Lung (tissue), 11 donors: ENCODE measurements at regions not wholly inside any gene's neighbourhood (a gene's known extent, or its start where the extent isn't known, plus 50 kb on each side); places are given as distances from the start of the nearest gene placed in this dataset.

Experiments
- ATAC-seq: fragments of 200-7000 bp; cut with Tn5 transposase; one replicate; pipeline ENCODE4 v1.9.1; 2020; ENCODE audit warnings: moderate number of reproducible peaks; ENCODE audit not compliant: insufficient read depth, low FRiP score
- DNase-seq, 3 donors: peaks; one replicate each; pipeline ENCODE4 v3.0.0-alpha.2; 2013 to 2017
- H3K27ac ChIP-seq, 2 donors: one replicate each; pipeline ENCODE4 v1.5.1; 2013; ENCODE audit warnings: mild to moderate bottlenecking in 2 of 2, moderate library complexity in 2 of 2, control low read depth in 1 of 2, inconsistent platforms in 1 of 2, low read depth in 1 of 2, low read length in 1 of 2
- H3K27me3 ChIP-seq, 3 donors: one replicate each; pipeline ENCODE4 v1.5.1; 2013; ENCODE audit warnings: low read length in 2 of 3; ENCODE audit not compliant: control insufficient read depth in 3 of 3, insufficient read depth in 3 of 3
- H3K36me3 ChIP-seq, 4 donors: one replicate each; pipeline ENCODE4 v1.5.1; 2013; ENCODE audit warnings: low read length in 4 of 4, mild to moderate bottlenecking in 1 of 4, moderate library complexity in 1 of 4; ENCODE audit not compliant: control insufficient read depth in 4 of 4, insufficient read depth in 4 of 4
- H3K4me1 ChIP-seq, 5 donors: one replicate each; pipeline ENCODE4 v1.5.1; 2013; ENCODE audit warnings: low read length in 5 of 5, mild to moderate bottlenecking in 2 of 5, moderate library complexity in 1 of 5; ENCODE audit not compliant: control insufficient read depth in 5 of 5, insufficient read depth in 5 of 5
- H3K4me3 ChIP-seq: one replicate; pipeline ENCODE4 v1.5.1; 2013; ENCODE audit warnings: mild to moderate bottlenecking, control low read depth, moderate library complexity
- H3K9ac ChIP-seq, 2 donors: one replicate each; pipeline ENCODE4 v1.5.1; 2013; ENCODE audit warnings: low read length in 2 of 2, control low read depth in 1 of 2; ENCODE audit not compliant: insufficient read depth in 1 of 2
- H3K9me3 ChIP-seq, 4 donors: one replicate each; pipeline ENCODE4 v1.5.1; 2013; ENCODE audit warnings: low read length in 3 of 4, mild to moderate bottlenecking in 1 of 4, moderate library complexity in 1 of 4; ENCODE audit not compliant: control insufficient read depth in 4 of 4, insufficient read depth in 3 of 4
- WGBS, 2 donors: extraction: QIAGEN DNeasy Blood & Tissue Kit; methylation state at CpG; one replicate each; pipeline ENCODE4 v1.1.7; 2013; 5-methylcytosine and 5-hydroxymethylcytosine counted together
- TF ChIP-seq, protein P1 (sequence below): IDR thresholded peaks from 2 replicates; pipeline ENCODE4 v1.5.1; 2012; ENCODE audit warnings: mild to moderate bottlenecking; ENCODE audit errors: control extremely low read depth, extremely low read depth
- donor health status: control.
- donor health status: control.
- donor health status: Bipolar disorder and iron deficiency.
- donor health status: healthy.
- donor health status: DM: yes; HTN: yes; CAD: no.

DNA sequence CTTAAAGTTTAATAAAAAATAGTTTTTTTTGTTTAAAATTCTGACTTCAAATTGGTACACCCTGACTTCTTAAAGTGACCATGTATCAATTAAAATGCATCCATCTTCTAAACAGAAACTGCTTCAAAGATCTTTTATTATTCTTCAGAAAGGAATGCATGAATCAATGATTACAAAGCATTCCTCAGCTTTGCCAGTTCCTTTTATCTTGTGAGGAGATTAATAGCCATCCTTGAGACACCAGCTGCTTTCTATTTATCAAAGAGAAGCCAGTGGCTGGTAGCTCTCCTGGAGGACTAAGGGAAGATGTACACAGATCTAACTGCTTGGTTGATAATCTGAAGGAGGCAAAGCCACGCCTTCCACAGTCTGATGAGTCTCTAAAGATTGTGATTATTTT is 2222.5 kb downstream of the LRRC4C start:
- 47 to 79% methylated on average over 1 of the region's 1 CpG for WGBS, 2 donors
- TF ChIP-seq, protein P1, sequence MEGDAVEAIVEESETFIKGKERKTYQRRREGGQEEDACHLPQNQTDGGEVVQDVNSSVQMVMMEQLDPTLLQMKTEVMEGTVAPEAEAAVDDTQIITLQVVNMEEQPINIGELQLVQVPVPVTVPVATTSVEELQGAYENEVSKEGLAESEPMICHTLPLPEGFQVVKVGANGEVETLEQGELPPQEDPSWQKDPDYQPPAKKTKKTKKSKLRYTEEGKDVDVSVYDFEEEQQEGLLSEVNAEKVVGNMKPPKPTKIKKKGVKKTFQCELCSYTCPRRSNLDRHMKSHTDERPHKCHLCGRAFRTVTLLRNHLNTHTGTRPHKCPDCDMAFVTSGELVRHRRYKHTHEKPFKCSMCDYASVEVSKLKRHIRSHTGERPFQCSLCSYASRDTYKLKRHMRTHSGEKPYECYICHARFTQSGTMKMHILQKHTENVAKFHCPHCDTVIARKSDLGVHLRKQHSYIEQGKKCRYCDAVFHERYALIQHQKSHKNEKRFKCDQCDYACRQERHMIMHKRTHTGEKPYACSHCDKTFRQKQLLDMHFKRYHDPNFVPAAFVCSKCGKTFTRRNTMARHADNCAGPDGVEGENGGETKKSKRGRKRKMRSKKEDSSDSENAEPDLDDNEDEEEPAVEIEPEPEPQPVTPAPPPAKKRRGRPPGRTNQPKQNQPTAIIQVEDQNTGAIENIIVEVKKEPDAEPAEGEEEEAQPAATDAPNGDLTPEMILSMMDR = no peak

GRCh38 chr11:39221550-39222138 is 2237.8 kb downstream of the LRRC4C start:
- DNase-seq (no peak), ATAC-seq (no peak)
- Histone ChIP-seq H3K9ac (no peak overlapping the region), H3K27me3 (no peaks in the 10 kb centered on the region), H3K27ac (no peak overlapping the region), H3K4me3 (no peak overlapping the region), H3K36me3 (no peaks in the 10 kb centered on the region), H3K9me3 (no peaks in the 10 kb centered on the region), H3K4me1 (no peaks in the 10 kb centered on the region)
- TF ChIP-seq, protein P1 = no peak
- WGBS, 2 donors = 68 to 80% methylated on average over 3 of the region's 3 CpGs

More for the DNA sequence above, 2222.5 kb downstream of the LRRC4C start:
- Histone ChIP-seq H3K36me3 (no peaks in the 10 kb centered on the region), H3K9ac (no peak overlapping the region), H3K27me3 (no peaks in the 10 kb centered on the region), H3K4me3 (no peak overlapping the region), H3K9me3 (peaks cover 0 to 4% (median 0%) of the 10 kb centered on the region in 4 donors), H3K4me1 (no peaks in the 10 kb centered on the region), H3K27ac (no peak overlapping the region)
- no peak for DNase-seq
- no peak for ATAC-seq

- Histone ChIP-seq H3K27ac (no peak overlapping the region), H3K4me1 (no peaks in the 10 kb centered on the region), H3K36me3 (no peaks in the 10 kb centered on the region), H3K4me3 (no peak overlapping the region), H3K9me3 (no peaks in the 10 kb centered on the region), H3K27me3 (no peaks in the 10 kb centered on the region), H3K9ac (no peak overlapping the region)
- no peak for DNase-seq
- 84 to 89% methylated on average over 3 of the region's 3 CpGs for WGBS, 2 donors
- TF ChIP-seq, protein P1 = no peak
- no peak for ATAC-seq
Observed at GRCh38 chr11:39220501-39221230, 2238.8 kb downstream of the LRRC4C start.
